OCI-LY7 (cell line): ENCODE measurements at regions not wholly inside any gene's neighbourhood (a gene's known extent, or its start where the extent isn't known, plus 50 kb on each side); places are given as distances from the start of the nearest gene placed in this dataset.

ENCODE experiments used
- EZH2phosphoT487 ChIP-seq: fragments of 200-600 bp; sonication (generic); IDR thresholded peaks from 2 replicates; pipeline ENCODE4 v1.6.1; 2018; ENCODE audit warnings: low read depth, borderline replicate concordance, mild to moderate bottlenecking, mixed run types, antibody characterized with exemption, low read length, moderate library complexity, mixed read lengths
- TF ChIP-seq, protein P1 (sequence below): fragments of 200-600 bp; sonication (generic); conservative IDR thresholded peaks from 2 replicates; pipeline ENCODE4 v1.5.1; 2014; ENCODE audit warnings: mild to moderate bottlenecking, antibody characterized with exemption, low read length, moderate library complexity, mixed read lengths

DNA sequence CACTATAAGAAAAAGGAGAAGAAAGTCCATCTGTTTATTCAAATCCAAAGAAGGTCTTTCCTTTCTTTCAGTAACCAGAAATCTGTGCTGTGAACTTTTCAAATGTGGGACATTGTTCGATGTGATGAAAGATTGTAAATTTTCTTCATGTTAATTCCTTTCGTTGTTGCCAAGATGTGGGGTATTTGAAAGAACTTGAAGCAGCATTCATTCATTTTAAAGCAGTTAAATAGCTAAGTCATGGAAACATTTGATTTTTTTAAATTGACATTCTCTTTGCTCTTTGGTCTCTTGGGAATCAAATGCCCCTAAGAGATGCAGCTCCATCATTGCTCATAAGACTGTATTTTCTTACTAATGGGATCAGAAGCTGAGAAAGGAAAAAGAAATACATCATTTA, 93.7 kb upstream of the EHBP1 start:
- TF ChIP-seq, protein P1, sequence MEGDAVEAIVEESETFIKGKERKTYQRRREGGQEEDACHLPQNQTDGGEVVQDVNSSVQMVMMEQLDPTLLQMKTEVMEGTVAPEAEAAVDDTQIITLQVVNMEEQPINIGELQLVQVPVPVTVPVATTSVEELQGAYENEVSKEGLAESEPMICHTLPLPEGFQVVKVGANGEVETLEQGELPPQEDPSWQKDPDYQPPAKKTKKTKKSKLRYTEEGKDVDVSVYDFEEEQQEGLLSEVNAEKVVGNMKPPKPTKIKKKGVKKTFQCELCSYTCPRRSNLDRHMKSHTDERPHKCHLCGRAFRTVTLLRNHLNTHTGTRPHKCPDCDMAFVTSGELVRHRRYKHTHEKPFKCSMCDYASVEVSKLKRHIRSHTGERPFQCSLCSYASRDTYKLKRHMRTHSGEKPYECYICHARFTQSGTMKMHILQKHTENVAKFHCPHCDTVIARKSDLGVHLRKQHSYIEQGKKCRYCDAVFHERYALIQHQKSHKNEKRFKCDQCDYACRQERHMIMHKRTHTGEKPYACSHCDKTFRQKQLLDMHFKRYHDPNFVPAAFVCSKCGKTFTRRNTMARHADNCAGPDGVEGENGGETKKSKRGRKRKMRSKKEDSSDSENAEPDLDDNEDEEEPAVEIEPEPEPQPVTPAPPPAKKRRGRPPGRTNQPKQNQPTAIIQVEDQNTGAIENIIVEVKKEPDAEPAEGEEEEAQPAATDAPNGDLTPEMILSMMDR, result no peak
- no peak for TF ChIP-seq EZH2phosphoT487
